Erythroblast (primary cell): ENCODE measurements at regions not wholly inside any gene's neighbourhood (a gene's known extent, or its start where the extent isn't known, plus 50 kb on each side); places are given as distances from the start of the nearest gene placed in this dataset.

ENCODE experiments used
- GATA1 ChIP-seq: IDR thresholded peaks from 2 replicates; pipeline ENCODE4 v1.6.1; 2011; ENCODE audit warnings: low read depth, mild to moderate bottlenecking, control low read depth, low read length, moderate library complexity
- POLR2A ChIP-seq: IDR thresholded peaks from 2 replicates; pipeline ENCODE4 v1.6.1; 2011; ENCODE audit warnings: mild to moderate bottlenecking, low read length

- no peak for TF ChIP-seq POLR2A
- TF ChIP-seq GATA1: no peak
Measured at GRCh38 chr4:95979961-95980876, 140.3 kb downstream of the PDHA2 start.
